ENCODE measurements at regions not wholly inside any gene's neighbourhood (a gene's known extent, or its start where the extent isn't known, plus 50 kb on each side); places are given as distances from the start of the nearest gene placed in this dataset.
"Not testable (repeated sequence)": the region's sequence is repeated elsewhere in the genome, so short reads cannot be mapped to it uniquely, and the experiment has no call there.

DNA sequence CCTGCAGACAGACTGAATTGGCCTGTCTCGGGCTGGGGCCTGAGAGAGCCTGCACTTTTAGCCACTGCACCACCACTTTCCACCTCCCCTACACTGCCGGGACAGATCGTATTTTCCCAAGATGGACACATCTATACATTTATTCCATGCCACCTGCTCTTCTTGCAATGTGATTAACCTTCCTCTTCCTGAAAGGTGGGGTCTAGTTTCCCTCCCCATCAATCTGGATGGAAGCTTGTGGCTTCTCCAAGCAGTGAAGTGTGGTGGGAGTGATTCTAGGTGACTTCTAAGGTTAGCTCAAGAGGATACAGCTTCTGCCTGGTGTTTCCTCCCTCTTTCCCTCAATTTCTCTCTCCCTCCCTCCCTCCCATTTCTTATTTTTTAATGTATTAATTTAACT lies 143.7 kb downstream of the GPCPD1 start:
- WGBS, 4 donors = 77 to 90% (median 83%) methylated on average over 3 of the region's 3 CpGs
- H3K27ac ChIP-seq = no peak overlapping the region
- H3K27me3 ChIP-seq = peaks cover 0 to 23% (median 0%) of the 10 kb centered on the region in 9 donors
- H3K4me1 ChIP-seq = no peaks in the 10 kb centered on the region
- intact Hi-C loops (cut with DNase I) = no loop called here
- H3K4me3 ChIP-seq = no peak overlapping the region
- no peak for ATAC-seq
- TF ChIP-seq, protein P1, sequence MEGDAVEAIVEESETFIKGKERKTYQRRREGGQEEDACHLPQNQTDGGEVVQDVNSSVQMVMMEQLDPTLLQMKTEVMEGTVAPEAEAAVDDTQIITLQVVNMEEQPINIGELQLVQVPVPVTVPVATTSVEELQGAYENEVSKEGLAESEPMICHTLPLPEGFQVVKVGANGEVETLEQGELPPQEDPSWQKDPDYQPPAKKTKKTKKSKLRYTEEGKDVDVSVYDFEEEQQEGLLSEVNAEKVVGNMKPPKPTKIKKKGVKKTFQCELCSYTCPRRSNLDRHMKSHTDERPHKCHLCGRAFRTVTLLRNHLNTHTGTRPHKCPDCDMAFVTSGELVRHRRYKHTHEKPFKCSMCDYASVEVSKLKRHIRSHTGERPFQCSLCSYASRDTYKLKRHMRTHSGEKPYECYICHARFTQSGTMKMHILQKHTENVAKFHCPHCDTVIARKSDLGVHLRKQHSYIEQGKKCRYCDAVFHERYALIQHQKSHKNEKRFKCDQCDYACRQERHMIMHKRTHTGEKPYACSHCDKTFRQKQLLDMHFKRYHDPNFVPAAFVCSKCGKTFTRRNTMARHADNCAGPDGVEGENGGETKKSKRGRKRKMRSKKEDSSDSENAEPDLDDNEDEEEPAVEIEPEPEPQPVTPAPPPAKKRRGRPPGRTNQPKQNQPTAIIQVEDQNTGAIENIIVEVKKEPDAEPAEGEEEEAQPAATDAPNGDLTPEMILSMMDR (IDR thresholded peaks at IDR 0.05) = no peak
- H3K36me3 ChIP-seq = no peaks in the 10 kb centered on the region
- H3K9me3 ChIP-seq = no peaks in the 10 kb centered on the region
- no peak for DNase-seq

DNA sequence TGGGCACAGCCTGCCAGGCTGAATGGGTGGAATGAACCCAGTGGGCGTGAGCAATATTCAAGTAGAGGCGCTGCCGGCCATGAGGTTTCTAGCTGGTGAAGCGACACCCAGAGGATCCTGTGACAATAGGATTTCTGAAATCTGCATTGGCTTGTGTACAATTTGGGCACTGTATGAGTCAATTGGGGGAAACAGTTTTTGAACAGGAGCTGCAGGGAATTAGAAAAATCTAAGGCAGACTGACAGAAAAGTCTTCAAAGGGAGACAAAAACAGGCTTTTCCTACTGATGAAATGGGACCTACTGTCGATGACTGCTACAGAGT lies 145.2 kb downstream of the GPCPD1 start:
- Histone ChIP-seq H3K36me3 (no peaks in the 10 kb centered on the region), H3K4me1 (no peaks in the 10 kb centered on the region), H3K9me3 (peaks cover 0 to 6% (median 0%) of the 10 kb centered on the region in 12 donors), H3K27ac (no peak overlapping the region), H3K4me3 (no peak overlapping the region), H3K27me3 (peaks cover 0 to 20% (median 0%) of the 10 kb centered on the region in 9 donors)
- 79 to 85% (median 80%) methylated on average over 5 of the region's 5 CpGs for WGBS, 4 donors
- TF ChIP-seq, protein P1 (IDR thresholded peaks at IDR 0.05) = no peak
- TF ChIP-seq POLR2A (IDR thresholded peaks at IDR 0.05) = no peak
- intact Hi-C loops (cut with DNase I) = no loop called here
- ATAC-seq (no peak), DNase-seq (no peak)

DNA sequence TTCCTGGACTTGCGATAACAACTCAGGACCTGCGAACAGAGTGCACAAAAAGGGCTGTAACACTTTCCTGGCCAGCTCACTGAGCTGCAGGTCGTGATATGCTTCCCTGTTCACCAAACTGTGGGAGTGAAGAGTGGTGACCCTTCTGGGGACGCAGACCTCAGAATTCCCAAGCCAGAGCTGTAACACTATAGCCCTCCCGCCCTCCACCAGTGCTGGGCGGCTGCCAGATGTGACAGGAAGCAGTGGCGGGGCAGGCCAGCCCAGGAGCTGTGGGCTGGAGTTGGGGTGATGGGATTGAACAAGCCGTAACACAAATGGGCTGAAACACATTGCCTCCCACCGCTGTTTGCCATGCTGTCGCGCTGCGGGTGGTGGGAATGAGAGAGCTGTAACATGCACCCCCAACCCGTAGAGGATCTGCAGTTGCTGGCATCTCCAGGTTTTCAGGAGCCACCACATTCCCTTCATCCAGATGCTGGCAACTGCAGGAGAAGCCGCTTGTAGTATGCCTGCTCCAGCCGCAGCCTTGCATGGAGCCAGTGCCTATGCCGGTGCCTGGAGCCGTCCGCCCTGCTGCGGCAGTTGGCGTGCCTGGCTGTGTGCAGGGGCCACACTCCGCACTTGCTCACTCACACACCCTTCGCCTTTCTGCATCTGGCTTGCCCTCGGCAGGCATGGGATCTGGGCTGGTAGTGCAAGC lies 145.8 kb downstream of the GPCPD1 start:
- H3K4me3 ChIP-seq = no peak overlapping the region
- H3K27me3 ChIP-seq = peaks cover 0 to 20% (median 0%) of the 10 kb centered on the region in 9 donors
- TF ChIP-seq, protein P1 (IDR thresholded peaks at IDR 0.05) = no peak
- no peak for TF ChIP-seq POLR2A (IDR thresholded peaks at IDR 0.05)
- H3K9me3 ChIP-seq = peaks cover 0 to 11% (median 0%) of the 10 kb centered on the region in 12 donors
- intact Hi-C loops (cut with DNase I) = no loop called here
- H3K36me3 ChIP-seq = no peaks in the 10 kb centered on the region
- no peak overlapping the region for H3K27ac ChIP-seq
- WGBS, 4 donors = 70 to 77% (median 74%) methylated on average over 20 to 23 of the region's 23 CpGs
- H3K4me1 ChIP-seq = no peaks in the 10 kb centered on the region
- DNase-seq = no peak
- ATAC-seq = no peak

DNA sequence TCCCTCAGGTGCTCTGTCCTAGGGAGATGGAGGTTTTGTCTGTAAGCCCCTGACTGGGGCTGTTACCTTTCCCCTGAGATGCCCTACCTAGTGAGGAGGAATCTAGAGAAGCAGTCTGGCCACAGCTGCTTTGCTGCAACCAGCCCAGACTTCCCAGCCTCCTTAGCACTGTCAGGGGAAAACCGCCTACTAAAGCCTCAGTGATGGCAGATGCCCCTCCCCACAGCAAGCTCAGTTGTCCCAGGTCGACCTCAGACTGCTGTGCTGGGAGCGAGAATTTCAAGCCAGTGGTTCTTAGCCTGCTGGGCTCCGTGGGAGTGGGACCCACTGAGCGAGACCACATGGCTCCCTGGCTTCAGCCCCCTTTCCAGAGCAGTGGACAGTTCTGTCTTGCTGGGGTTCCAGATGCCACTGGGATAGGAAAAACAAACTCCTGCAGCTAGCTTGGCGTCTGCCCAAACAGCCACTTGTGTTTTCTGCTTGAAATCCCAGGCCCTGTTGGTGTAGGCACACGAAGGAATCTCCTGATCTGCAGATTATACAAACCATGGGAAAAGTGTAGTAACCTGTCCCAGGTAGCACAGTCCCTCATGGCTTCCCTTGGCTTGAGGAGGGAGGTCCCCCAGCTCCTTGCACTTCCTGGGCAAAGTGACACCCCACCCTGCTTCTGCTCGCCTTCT lies 146.4 kb upstream of the PROKR2 start:
- no peak for TF ChIP-seq POLR2A (IDR thresholded peaks at IDR 0.05)
- TF ChIP-seq, protein P1 (IDR thresholded peaks at IDR 0.05) = no peak
- Histone ChIP-seq H3K4me1 (no peaks in the 10 kb centered on the region), H3K27me3 (peaks cover 0 to 20% (median 0%) of the 10 kb centered on the region in 9 donors), H3K36me3 (no peaks in the 10 kb centered on the region), H3K9me3 (peaks cover 0 to 22% (median 0%) of the 10 kb centered on the region in 12 donors), H3K4me3 (no peak overlapping the region), H3K27ac (no peak overlapping the region)
- ATAC-seq (no peak), DNase-seq (no peak)
- intact Hi-C loops (cut with DNase I) = no loop called here
- 50 to 61% (median 57%) methylated on average over 5 to 8 of the region's 8 CpGs for WGBS, 4 donors

DNA sequence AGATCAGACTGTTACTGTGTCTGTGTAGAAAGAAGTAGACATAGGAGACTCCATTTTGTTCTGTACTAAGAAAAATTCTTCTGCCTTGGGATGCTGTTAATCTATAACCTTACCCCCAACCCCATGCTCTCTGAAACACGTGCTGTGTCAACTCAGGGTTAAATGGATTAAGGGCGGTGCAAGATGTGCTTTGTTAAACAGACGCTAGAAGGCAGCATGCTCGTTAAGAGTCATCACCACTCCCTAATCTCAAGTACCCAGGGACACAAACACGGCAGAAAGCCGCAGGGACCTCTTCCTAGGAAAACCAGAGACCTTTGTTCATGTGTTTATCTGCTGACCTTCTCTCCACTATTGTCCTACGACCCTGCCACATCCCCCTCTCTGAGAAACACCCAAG lies 137.0 kb upstream of the PROKR2 start:
- intact Hi-C loops (cut with DNase I); H3K4me1 ChIP-seq; H3K27me3 ChIP-seq; H3K27ac ChIP-seq; H3K36me3 ChIP-seq; DNase-seq; H3K4me3 ChIP-seq; H3K9me3 ChIP-seq; ATAC-seq: not testable (repeated sequence)
- 31 to 42% (median 34%) methylated on average over 7 of the region's 7 CpGs for WGBS, 4 donors

DNA sequence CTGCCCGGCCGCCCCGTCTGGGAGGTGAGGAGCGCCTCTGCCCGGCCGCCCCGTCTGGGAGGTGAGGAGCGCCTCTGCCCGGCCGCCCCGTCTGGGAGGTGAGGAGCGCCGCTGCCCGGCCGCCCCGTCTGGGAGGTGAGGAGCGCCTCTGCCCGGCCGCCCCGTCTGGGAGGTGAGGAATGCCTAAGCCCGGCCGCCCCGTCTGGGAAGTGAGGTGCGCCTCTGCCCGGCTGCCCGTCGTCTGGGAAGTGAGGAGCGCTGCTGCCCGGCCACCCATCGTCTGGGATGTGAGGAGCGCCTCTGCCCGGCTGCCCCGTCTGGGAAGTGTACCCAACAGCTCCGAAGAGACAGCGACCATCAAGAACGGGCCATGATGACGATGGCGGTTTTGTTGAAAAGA lies 136.6 kb upstream of the PROKR2 start:
- H3K9me3 ChIP-seq; DNase-seq; ATAC-seq; H3K36me3 ChIP-seq; intact Hi-C loops (cut with DNase I); H3K27me3 ChIP-seq; H3K4me1 ChIP-seq; H3K4me3 ChIP-seq; H3K27ac ChIP-seq: not testable (repeated sequence)
- 96 to 97% (median 97%) methylated on average over 23 to 38 of the region's 38 CpGs for WGBS, 4 donors

DNA sequence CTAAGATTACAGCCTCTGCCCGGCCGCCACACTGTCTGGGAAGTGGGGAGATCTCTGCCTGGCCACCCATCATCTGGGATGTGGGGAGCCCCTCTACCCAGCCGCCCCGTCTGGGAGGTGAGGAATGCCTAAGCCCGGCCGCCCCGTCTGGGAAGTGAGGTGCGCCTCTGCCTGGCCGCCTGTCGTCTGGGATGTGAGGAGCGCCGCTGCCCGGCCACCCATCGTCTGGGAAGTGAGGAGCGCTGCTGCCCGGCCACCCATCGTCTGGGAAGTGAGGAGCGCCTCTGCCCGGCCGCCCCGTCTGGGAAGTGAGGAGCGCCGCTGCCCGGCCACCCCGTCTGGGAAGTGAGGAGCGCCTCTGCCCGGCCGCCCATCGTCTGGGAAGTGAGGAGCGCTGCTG lies 135.9 kb upstream of the PROKR2 start:
- ATAC-seq; H3K27ac ChIP-seq; H3K36me3 ChIP-seq; H3K4me1 ChIP-seq; H3K27me3 ChIP-seq; intact Hi-C loops (cut with DNase I); DNase-seq; H3K9me3 ChIP-seq; H3K4me3 ChIP-seq: not testable (repeated sequence)
- WGBS, 4 donors = 97 to 99% (median 98%) methylated on average over 19 to 30 of the region's 30 CpGs
